OCI-LY3 (cell line): ENCODE measurements at regions not wholly inside any gene's neighbourhood (a gene's known extent, or its start where the extent isn't known, plus 50 kb on each side); places are given as distances from the start of the nearest gene placed in this dataset.

Source experiments
- CTCF ChIP-seq: fragments of 200-600, 300-600 bp; sonication (generic); IDR thresholded peaks from 2 replicates; pipeline ENCODE4 v1.5.1; 2014; ENCODE audit warnings: antibody characterized with exemption, low read length, low read depth
- EZH2phosphoT487 ChIP-seq: fragments of 200-600 bp; shearing (Covaris generic); IDR thresholded peaks from 2 replicates; pipeline ENCODE4 v1.6.1; 2018; ENCODE audit warnings: antibody characterized with exemption, mixed run types, low read depth

GRCh38 chr3:72195895-72196294 lies 410.9 kb upstream of the PROK2 start:
- TF ChIP-seq CTCF, result no peak
- no peak for TF ChIP-seq EZH2phosphoT487
